ENCODE measurements at regions not wholly inside any gene's neighbourhood (a gene's known extent, or its start where the extent isn't known, plus 50 kb on each side); places are given as distances from the start of the nearest gene placed in this dataset.

- Histone ChIP-seq H3K4me3 (ENCODE audit: control insufficient read depth in 2 of 3, extremely low read depth in 1 of 3, insufficient read depth in 2 of 3, low read depth in 1 of 3, low read length in 3 of 3) (no peak overlapping the region), H3K9me3 (ENCODE audit: control insufficient read depth, low read depth, low read length) (no peaks in the 10 kb centered on the region), H3K4me1 (ENCODE audit: control insufficient read depth, extremely low read depth, insufficient read depth, low read length) (no peaks in the 10 kb centered on the region), H3K9me1 (ENCODE audit: control insufficient read depth, extremely low read depth, insufficient read depth, low read length) (no peaks in the 10 kb centered on the region), H3K36me3 (ENCODE audit: control insufficient read depth in 2 of 2, extremely low read depth in 1 of 2, insufficient read depth in 2 of 2, low read length in 2 of 2) (no peaks in the 10 kb centered on the region), H4K20me1 (ENCODE audit: control insufficient read depth, extremely low read depth, insufficient read depth, low read length) (no peaks in the 10 kb centered on the region), H3K9ac (ENCODE audit: control insufficient read depth, extremely low read depth, insufficient read depth, low read length) (no peak overlapping the region), H3K27me3 (ENCODE audit: control insufficient read depth, extremely low read depth, insufficient read depth, low read length) (no peaks in the 10 kb centered on the region), H3K79me2 (ENCODE audit: control insufficient read depth, insufficient read depth, low read length) (no peaks in the 10 kb centered on the region), H3K27ac (ENCODE audit: control insufficient read depth, insufficient read depth, low read length) (no peak overlapping the region), H3K4me2 (ENCODE audit: control insufficient read depth, extremely low read depth, insufficient read depth, low read depth, low read length) (no peak overlapping the region), H2AFZ (ENCODE audit: control insufficient read depth, low read length) (no peak overlapping the region)
- FAIRE-seq: no peak
- dilution Hi-C loops (cut with MboI; ENCODE audit: extremely low pct_ligation_motif_present, low sequenced_read_pairs): no loop called here
- no peak for DNase-seq (ENCODE audit: low read depth, low spot score)
- TF ChIP-seq EZH2 (IDR thresholded peaks at IDR 0.05; ENCODE audit: low read length): no peak
- TF ChIP-seq, protein P1, sequence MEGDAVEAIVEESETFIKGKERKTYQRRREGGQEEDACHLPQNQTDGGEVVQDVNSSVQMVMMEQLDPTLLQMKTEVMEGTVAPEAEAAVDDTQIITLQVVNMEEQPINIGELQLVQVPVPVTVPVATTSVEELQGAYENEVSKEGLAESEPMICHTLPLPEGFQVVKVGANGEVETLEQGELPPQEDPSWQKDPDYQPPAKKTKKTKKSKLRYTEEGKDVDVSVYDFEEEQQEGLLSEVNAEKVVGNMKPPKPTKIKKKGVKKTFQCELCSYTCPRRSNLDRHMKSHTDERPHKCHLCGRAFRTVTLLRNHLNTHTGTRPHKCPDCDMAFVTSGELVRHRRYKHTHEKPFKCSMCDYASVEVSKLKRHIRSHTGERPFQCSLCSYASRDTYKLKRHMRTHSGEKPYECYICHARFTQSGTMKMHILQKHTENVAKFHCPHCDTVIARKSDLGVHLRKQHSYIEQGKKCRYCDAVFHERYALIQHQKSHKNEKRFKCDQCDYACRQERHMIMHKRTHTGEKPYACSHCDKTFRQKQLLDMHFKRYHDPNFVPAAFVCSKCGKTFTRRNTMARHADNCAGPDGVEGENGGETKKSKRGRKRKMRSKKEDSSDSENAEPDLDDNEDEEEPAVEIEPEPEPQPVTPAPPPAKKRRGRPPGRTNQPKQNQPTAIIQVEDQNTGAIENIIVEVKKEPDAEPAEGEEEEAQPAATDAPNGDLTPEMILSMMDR (optimal IDR thresholded peaks at IDR 0.05 in 1 of 3, IDR thresholded peaks at IDR 0.05 in 1 of 3, conservative IDR thresholded peaks at IDR 0.05 in 1 of 3; ENCODE audit: extremely low read depth in 1 of 3, insufficient read depth in 2 of 3, low read length in 3 of 3): no peak
Measured at GRCh38 chr3:18557216-18557615, 132.1 kb upstream of the SATB1 start.

DNA sequence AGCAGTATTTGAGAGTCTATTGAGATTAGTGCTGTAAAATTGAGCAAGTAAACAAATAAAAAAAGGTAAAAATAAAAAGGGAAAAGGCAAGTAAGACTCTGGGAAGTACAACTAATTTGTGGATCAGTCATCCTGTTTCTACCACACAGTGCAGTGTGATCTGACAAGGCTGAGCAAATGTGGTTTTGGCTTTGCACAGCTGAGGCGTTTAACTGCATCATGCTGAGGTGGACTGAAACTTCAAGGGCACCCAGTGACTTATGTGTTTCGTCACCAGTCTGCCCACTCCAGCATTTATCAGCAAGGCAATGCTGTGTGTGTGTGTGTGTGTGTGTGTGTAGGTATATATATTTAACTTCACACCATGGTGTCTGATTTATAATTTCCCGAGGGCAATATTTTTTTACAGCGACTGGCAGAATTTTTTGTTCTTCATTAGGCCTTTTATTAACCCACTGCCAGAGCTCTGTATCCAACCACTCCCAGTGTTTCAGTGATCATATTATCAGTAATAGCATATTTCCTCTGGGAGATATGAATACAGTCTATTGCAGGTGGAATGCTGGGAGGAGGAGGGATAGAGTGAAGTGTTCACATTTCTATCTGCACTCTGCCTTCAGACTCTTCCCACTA lies 131.5 kb upstream of the SATB1 start:
- TF ChIP-seq EZH2 (IDR thresholded peaks at IDR 0.05; ENCODE audit: low read length): no peak
- TF ChIP-seq, protein P1 (optimal IDR thresholded peaks at IDR 0.05 in 1 of 3, IDR thresholded peaks at IDR 0.05 in 1 of 3, conservative IDR thresholded peaks at IDR 0.05 in 1 of 3; ENCODE audit: extremely low read depth in 1 of 3, insufficient read depth in 2 of 3, low read length in 3 of 3): no peak
- H3K27me3 ChIP-seq (ENCODE audit: control insufficient read depth, extremely low read depth, insufficient read depth, low read length): no peaks in the 10 kb centered on the region
- H3K9me1 ChIP-seq (ENCODE audit: control insufficient read depth, extremely low read depth, insufficient read depth, low read length): no peaks in the 10 kb centered on the region
- no peak for DNase-seq (ENCODE audit: low read depth, low spot score)
- no peaks in the 10 kb centered on the region for H3K4me1 ChIP-seq (ENCODE audit: control insufficient read depth, extremely low read depth, insufficient read depth, low read length)
- no peaks in the 10 kb centered on the region for H3K9me3 ChIP-seq (ENCODE audit: control insufficient read depth, low read depth, low read length)
- dilution Hi-C loops (cut with MboI; ENCODE audit: extremely low pct_ligation_motif_present, low sequenced_read_pairs): no loop called here
- no peak overlapping the region for H2AFZ ChIP-seq (ENCODE audit: control insufficient read depth, low read length)
- no peak overlapping the region for H3K27ac ChIP-seq (ENCODE audit: control insufficient read depth, insufficient read depth, low read length)
- no peaks in the 10 kb centered on the region for H4K20me1 ChIP-seq (ENCODE audit: control insufficient read depth, extremely low read depth, insufficient read depth, low read length)
- FAIRE-seq: no peak
- H3K4me3 ChIP-seq (ENCODE audit: control insufficient read depth in 2 of 3, extremely low read depth in 1 of 3, insufficient read depth in 2 of 3, low read depth in 1 of 3, low read length in 3 of 3): no peak overlapping the region
- no peak overlapping the region for H3K4me2 ChIP-seq (ENCODE audit: control insufficient read depth, extremely low read depth, insufficient read depth, low read depth, low read length)
- H3K9ac ChIP-seq (ENCODE audit: control insufficient read depth, extremely low read depth, insufficient read depth, low read length): no peak overlapping the region
- no peaks in the 10 kb centered on the region for H3K36me3 ChIP-seq (ENCODE audit: control insufficient read depth in 2 of 2, extremely low read depth in 1 of 2, insufficient read depth in 2 of 2, low read length in 2 of 2)
- no peaks in the 10 kb centered on the region for H3K79me2 ChIP-seq (ENCODE audit: control insufficient read depth, insufficient read depth, low read length)

Data from keratinocyte (primary cell).